RPMI7951 (cell line): ENCODE measurements at regions not wholly inside any gene's neighbourhood (a gene's known extent, or its start where the extent isn't known, plus 50 kb on each side); places are given as distances from the start of the nearest gene placed in this dataset.
"Not testable (repeated sequence)": the region's sequence is repeated elsewhere in the genome, so short reads cannot be mapped to it uniquely, and the experiment has no call there.

ENCODE experiments used
- DNase-seq: peaks from one replicate; pipeline ENCODE4 v3.0.0-alpha.2; 2012; ENCODE audit warnings: low read depth

- DNase-seq = no peak
These were observed 368.7 kb upstream of the UMPS start for GRCh38 chr3:124361566-124361965.

DNA sequence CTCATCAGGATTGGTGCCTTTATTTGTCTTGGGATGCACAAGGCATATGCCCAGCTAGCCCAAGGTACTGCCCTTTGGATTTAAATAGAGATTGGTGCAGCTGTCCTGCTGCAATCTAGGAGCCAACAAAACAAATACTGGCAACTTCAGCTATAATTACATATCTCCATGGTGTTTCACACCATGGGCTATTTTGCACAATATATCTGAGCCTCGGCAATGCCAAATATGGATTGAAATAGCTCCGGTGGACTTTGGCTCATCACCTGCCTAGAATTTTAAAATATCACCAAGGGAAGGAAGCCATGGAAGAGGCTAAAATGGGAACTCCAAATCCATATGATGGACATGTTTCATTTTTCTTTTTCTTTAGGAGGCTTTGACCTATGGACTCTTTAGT lies 367.8 kb upstream of the UMPS start:
- no peak for DNase-seq

DNA sequence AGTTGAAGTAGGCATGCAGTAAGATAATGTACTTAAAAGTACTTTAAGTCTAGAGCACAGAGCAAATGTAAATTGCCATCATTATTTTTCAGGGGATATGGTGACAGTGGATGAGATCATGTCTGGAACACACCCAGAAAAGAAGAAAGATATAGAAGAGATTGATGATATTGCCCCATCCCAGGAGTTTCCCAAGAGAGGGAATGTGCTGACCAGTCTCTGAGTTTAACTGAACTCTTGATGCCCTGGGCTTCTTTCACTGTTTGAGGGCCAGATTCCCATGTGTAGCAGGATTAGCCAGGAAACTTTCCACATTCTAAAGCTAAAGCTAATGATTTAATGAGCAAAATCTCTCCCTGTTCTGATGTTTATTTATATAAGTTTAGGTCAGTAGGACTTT lies 366.8 kb upstream of the UMPS start:
- DNase-seq = peak; percentile 47

- no peak for DNase-seq
These were observed 365.8 kb upstream of the UMPS start for GRCh38 chr3:124364317-124365020.

DNA sequence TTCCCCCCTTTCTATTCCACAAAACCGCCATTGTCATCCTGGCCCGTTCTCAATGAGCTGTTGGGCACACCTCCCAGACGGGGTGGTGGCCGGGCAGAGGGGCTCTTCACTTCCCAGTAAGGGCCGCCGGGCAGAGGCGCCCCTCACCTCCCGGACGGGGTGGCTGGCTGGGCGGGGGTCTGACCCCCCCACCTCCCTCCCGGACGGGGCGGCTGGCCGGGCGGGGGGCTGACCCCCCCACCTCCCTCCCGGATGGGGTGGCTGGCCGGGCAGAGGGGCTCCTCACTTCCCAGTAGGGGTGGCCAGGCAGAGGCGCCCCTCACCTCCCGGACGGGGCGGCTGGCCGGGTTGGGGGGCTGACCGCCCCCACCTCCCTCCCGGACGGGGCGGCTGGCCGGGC lies 363.6 kb upstream of the UMPS start:
- DNase-seq = not testable (repeated sequence)

- no peak for DNase-seq
These were observed 357.5 kb upstream of the UMPS start for GRCh38 chr3:124372775-124373174.

- no peak for DNase-seq
These were observed 356.7 kb upstream of the UMPS start for GRCh38 chr3:124373524-124373923.

DNA sequence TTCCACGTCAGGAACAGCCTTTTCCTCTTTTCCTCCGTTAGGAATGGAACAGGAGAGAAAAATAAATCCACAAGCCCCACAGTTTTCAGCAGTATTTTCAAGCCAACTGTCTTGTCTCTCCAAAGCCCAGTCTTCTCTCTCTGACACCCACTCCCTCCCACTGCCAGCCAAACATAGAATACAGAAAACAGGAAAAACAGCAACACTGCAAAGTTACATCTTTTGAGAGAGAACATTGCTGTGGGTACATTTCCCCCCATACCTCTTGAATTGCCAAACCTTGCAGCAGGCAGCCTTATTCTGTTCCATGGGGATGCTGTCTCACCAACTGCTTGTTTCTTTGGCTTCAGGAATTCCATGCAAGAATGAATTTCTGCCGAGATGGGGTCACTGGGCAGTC lies 355.7 kb upstream of the UMPS start:
- no peak for DNase-seq

DNA sequence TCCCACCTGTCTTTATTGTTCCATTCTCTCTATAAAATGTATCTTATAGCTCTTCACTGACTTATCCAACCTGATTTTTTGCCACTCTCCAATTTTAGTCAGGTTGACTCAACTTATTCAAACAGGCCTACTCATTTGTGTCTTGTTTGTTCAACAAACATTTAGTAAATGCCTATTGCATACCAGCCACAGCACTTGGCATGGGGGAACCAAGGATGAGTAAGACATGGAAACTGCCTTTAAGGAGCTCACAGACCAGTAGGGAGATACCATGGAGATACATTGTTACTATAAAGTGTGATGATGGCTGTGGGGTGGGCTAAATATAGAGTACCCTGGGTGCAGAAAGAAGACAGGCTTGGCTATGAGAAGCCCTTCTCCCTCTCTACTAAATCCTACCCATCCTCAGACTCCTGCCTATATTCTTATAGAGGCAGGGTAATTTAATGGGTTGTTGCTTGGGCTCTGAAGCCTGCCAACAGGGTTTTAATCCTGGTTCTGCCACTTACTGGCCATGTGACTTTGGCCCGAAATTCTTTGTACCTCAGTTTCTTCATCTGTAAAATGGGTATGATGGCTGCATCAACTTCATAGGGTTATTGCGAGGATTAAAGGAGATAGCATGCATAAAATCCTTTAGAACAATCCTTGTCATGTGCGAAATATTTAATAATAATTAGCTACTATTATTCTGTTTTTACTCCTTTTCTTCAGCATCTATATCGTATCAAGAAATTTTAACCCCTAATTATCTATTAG lies 348.5 kb upstream of the UMPS start:
- no peak for DNase-seq

DNA sequence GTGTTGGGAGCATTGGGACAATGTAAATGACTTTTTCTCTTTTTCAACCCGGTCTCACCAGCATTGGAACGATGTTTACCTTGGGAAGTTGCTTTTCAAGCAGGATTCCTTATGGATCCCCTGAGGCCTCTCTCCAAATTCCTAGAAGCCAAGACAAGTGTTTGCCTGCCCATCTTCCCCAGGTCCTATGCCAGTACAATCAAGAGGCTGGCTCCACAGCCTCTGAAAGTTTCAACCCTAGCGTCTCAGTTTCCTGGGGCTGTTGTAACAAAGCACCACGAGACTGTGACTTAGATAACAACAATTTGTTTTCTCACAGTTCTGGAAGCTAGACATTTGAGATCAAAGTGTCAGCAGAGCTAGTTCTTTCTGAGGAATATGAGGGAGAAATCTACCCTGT lies 347.2 kb upstream of the UMPS start:
- no peak for DNase-seq

- DNase-seq = no peak
These were observed 346.3 kb upstream of the UMPS start for GRCh38 chr3:124383846-124384466.

DNA sequence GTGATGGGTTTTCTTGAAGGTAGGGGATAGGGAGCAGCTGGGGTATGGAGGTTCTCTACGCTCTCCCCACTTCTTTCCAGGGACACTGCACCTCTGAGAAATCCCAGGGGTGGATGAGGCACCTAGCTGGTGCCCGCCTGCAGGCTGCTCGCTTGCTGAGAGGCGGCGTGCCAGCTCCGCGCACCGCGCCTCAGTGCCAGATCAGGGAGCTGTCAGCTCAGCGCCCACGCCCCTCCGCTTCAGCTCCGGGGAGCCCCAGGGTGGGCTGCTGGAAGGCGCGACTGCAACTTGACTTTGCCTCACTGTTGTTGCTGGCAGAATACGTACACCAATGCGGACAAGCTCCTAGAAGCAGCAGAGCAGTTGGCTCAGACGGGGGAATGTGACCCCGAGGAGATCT lies 345.7 kb upstream of the UMPS start:
- DNase-seq = no peak

- DNase-seq = no peak
These were observed 344.3 kb upstream of the UMPS start for GRCh38 chr3:124385996-124386395.

DNA sequence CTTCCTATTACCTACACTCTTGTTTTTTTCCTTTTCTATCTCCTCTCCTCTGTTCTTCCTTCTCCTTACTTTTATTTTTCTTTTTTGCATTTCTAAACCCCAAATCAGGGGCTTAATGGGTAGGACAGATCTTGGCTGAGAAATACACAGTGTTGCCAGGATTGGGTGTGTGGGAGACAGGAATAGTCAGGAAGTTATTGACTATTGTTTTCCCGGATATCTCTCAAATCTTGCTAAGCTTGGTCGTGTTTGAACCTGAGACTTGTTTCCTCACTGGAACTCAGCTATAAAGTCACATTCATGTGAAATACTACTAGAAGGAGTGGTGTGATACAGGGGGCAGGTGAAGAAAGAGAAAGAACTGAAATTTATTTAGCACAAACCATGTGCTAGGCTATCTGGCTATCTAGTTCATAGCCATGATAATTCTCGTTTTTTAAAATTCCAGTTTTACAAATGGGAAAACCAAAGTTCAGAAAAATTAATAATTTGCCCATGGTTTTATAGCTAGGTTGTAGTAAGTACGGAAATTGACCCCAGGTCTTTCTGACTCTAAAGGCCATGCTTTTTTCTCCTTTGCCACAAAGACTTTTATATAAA lies 343.2 kb upstream of the UMPS start:
- no peak for DNase-seq

- DNase-seq = no peak
These were observed 338.5 kb upstream of the UMPS start for GRCh38 chr3:124391774-124392173.

- DNase-seq = no peak
These were observed 336.9 kb upstream of the UMPS start for GRCh38 chr3:124393340-124393739.

GRCh38 chr3:124395162-124395561 lies 335.1 kb upstream of the UMPS start:
- peak; percentile 79 for DNase-seq

GRCh38 chr3:124395584-124396338 lies 334.5 kb upstream of the UMPS start:
- peak; percentile 71 for DNase-seq

- DNase-seq = no peak
These were observed 333.8 kb upstream of the UMPS start for GRCh38 chr3:124396339-124396950.

- no peak for DNase-seq
These were observed 333.2 kb upstream of the UMPS start for GRCh38 chr3:124397088-124397487.

- no peak for DNase-seq
These were observed 331.7 kb upstream of the UMPS start for GRCh38 chr3:124398594-124398993.
